ENCODE measurements at regions not wholly inside any gene's neighbourhood (a gene's known extent, or its start where the extent isn't known, plus 50 kb on each side); places are given as distances from the start of the nearest gene placed in this dataset.

DNA sequence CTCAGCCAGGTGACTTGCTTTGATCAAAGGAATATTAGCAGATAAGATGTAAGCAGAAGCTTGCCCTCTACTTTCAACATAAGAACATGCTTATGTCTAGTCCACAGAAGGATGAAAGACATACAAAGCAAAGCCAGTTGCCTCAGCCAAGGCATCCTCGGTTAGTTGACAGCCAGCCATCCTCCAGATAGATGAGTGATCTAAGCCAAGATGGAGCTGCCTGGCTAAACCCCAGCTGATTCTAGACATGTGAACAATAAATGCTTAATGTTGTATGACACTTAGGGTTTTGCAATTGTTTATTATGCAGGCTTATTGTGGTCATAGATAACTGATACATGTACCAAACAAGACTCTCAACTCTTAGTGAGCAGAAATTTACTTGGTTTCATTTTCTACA, 157.6 kb upstream of the TMTC2 start:
- TF ChIP-seq, protein P1, sequence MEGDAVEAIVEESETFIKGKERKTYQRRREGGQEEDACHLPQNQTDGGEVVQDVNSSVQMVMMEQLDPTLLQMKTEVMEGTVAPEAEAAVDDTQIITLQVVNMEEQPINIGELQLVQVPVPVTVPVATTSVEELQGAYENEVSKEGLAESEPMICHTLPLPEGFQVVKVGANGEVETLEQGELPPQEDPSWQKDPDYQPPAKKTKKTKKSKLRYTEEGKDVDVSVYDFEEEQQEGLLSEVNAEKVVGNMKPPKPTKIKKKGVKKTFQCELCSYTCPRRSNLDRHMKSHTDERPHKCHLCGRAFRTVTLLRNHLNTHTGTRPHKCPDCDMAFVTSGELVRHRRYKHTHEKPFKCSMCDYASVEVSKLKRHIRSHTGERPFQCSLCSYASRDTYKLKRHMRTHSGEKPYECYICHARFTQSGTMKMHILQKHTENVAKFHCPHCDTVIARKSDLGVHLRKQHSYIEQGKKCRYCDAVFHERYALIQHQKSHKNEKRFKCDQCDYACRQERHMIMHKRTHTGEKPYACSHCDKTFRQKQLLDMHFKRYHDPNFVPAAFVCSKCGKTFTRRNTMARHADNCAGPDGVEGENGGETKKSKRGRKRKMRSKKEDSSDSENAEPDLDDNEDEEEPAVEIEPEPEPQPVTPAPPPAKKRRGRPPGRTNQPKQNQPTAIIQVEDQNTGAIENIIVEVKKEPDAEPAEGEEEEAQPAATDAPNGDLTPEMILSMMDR (IDR thresholded peaks at IDR 0.05; ENCODE audit: extremely low read depth, insufficient read depth, missing control alignments): no peak
- no peak for DNase-seq (ENCODE audit: low spot score)
- in situ Hi-C loops (cut with MboI; ENCODE audit: low pct_unique_long_range_greater_than_20kb, low sequenced_read_pairs, unreplicated experiment): loop anchor here (10.0 kb wide), 1 partner anchor 96 kb away; no protein-coding TSS in a partner anchor

DNA sequence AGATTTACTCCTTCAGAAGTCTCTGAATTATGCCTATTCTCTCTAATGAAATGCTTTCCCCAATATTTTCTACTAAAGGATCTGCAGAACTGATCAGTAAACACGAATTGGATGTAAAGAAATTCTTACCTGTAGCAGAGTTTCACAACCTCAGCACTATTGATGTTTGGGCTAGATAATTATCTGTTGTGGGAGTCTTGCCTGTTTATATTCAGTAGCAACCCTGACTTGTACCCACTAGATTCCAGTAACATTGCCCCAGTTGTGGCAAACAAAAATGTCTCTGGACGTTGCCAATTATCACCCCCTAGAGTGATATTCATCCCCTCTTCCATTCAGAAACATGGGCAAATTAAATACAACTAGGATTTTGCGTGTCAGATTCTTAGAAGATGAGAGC, 156.8 kb upstream of the TMTC2 start:
- TF ChIP-seq, protein P1 (IDR thresholded peaks at IDR 0.05; ENCODE audit: extremely low read depth, insufficient read depth, missing control alignments): no peak
- no peak for DNase-seq (ENCODE audit: low spot score)
- in situ Hi-C loops (cut with MboI; ENCODE audit: low pct_unique_long_range_greater_than_20kb, low sequenced_read_pairs, unreplicated experiment): loop anchor here (10.0 kb wide), 1 partner anchor 95 kb away; no protein-coding TSS in a partner anchor

DNA sequence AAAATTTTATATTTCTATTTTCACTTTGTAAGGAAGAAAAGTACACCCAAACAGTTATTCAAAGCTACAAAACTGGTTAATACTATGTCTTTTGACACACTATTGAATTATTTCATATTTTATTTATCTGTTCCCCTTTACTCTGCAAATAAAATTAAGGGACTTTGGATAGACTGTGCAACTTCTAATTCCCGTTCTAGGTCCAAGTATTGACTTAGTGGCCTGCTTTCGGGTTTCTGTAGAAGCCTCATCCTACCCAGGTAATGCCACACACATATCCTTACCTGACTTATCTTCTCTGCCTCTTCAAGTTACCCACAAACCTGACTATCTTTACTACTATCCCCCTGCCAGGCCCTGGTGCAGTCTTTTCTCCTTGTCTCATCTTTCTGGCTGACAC, 156.3 kb upstream of the TMTC2 start:
- DNase-seq (ENCODE audit: low spot score): no peak
- TF ChIP-seq, protein P1 (IDR thresholded peaks at IDR 0.05; ENCODE audit: extremely low read depth, insufficient read depth, missing control alignments): no peak
- in situ Hi-C loops (cut with MboI; ENCODE audit: low pct_unique_long_range_greater_than_20kb, low sequenced_read_pairs, unreplicated experiment): no loop called here

DNA sequence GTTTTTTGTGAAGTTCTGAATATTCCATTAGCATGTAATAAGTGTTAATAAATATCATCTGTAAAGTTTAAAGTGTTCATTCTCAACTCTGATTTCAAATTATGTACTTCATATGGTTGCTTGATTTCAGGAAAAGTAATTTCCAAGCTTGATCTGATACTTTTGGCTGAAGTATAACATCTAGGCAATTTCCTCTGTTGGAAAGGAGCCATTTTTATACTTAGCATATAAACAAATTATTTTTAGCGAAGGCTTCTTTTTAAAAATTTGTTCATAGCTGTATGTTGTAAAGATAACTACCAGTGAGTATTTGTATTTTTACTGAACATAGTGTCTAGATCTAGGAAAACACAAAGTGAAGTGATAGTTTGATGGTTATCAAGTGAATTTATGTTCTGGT, 153.4 kb upstream of the TMTC2 start:
- no peak for DNase-seq (ENCODE audit: low spot score)
- TF ChIP-seq, protein P1 (IDR thresholded peaks at IDR 0.05; ENCODE audit: extremely low read depth, insufficient read depth, missing control alignments): no peak
- in situ Hi-C loops (cut with MboI; ENCODE audit: low pct_unique_long_range_greater_than_20kb, low sequenced_read_pairs, unreplicated experiment): no loop called here

DNA sequence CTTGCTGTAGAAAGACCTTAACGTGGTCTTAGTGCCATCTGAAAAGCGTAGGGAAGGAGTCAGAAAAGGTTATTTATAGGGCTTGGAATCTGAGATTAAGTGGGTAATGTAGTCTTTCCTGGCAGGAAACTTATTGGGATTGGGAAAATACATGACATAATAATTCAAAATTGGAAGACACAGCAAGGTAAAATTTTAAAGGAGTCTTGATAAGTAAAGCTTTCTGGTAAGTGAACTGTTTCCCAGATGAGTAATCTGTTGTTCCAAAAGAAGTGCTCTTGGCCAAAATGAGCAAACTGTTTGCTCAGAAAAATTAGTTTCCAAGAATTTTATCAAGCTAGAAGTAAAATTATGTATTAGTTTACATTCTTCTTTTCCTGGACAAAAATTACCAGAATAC, 149.3 kb upstream of the TMTC2 start:
- DNase-seq (ENCODE audit: low spot score): no peak
- in situ Hi-C loops (cut with MboI; ENCODE audit: low pct_unique_long_range_greater_than_20kb, low sequenced_read_pairs, unreplicated experiment): no loop called here

DNA sequence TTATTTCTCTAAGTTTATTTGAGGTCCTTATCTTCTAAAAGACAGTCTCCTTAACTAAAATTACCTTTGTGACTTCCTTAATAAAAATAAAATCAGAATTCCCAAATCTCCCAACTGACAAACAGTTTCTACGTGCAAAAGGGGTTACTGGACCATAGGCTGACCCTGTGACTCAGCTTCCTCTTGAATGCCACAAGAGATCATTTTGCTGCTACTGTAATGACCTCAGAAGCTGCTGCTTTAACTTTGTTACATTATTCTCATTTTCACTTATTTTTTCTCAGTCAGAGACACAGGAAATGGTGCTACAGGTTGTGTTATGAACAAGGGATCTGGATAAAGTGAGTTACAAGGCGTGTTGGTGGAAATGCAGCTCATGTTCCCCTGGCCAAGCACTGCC, 132.2 kb upstream of the TMTC2 start:
- TF ChIP-seq, protein P1 (IDR thresholded peaks at IDR 0.05; ENCODE audit: extremely low read depth, insufficient read depth, missing control alignments): no peak
- DNase-seq (ENCODE audit: low spot score): peak; percentile 13
- in situ Hi-C loops (cut with MboI; ENCODE audit: low pct_unique_long_range_greater_than_20kb, low sequenced_read_pairs, unreplicated experiment): no loop called here

More for the DNA sequence above, 149.3 kb upstream of the TMTC2 start:
- TF ChIP-seq, protein P1 (IDR thresholded peaks at IDR 0.05; ENCODE audit: extremely low read depth, insufficient read depth, missing control alignments): no peak

DNA sequence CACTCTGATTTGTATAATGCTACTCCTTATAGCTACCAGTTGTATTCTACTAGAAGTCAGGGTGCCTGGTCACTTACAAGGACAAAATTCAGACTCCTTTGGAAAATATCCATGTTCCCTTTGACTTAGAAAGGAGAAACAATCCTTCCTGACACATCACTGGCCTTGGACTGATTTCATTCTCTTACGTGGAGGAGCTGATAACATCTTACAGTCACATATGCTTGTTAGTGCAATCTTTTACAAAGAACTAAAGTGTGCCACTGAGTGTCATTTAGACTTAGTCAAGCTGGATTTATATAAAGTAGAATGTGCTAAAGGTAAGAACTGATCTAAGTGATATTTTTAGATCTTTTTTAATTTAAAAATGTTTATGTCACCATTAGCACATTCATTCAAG, 131.0 kb upstream of the TMTC2 start:
- DNase-seq (ENCODE audit: low spot score): no peak
- in situ Hi-C loops (cut with MboI; ENCODE audit: low pct_unique_long_range_greater_than_20kb, low sequenced_read_pairs, unreplicated experiment): no loop called here
- TF ChIP-seq, protein P1 (IDR thresholded peaks at IDR 0.05; ENCODE audit: extremely low read depth, insufficient read depth, missing control alignments): no peak

Data from GM13977 (cell line).